ENCODE measurements at regions not wholly inside any gene's neighbourhood (a gene's known extent, or its start where the extent isn't known, plus 50 kb on each side); places are given as distances from the start of the nearest gene placed in this dataset.

- DNase-seq: no peak
Observed at GRCh38 chr2:133667968-133668367, 99.7 kb upstream of the NCKAP5 start.

DNA sequence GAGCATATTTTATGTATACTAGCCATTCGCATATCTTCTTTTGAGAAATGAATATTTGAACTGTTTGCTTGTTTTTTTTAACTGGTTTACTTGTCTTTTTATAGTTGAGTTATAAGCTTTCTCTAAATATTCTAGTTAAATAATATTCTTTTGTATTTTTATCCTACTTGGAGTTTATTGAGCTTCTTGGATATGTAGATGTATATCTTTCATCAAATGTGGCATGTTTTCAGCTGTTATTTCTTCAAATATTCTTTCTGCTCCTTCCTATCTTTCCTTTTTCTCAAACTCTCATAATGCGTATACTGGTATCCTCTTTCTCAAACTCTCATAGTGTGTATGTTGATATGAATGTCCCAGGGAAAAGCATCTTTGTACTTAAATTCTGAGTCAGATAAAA, 100.3 kb upstream of the NCKAP5 start:
- DNase-seq: no peak

DNA sequence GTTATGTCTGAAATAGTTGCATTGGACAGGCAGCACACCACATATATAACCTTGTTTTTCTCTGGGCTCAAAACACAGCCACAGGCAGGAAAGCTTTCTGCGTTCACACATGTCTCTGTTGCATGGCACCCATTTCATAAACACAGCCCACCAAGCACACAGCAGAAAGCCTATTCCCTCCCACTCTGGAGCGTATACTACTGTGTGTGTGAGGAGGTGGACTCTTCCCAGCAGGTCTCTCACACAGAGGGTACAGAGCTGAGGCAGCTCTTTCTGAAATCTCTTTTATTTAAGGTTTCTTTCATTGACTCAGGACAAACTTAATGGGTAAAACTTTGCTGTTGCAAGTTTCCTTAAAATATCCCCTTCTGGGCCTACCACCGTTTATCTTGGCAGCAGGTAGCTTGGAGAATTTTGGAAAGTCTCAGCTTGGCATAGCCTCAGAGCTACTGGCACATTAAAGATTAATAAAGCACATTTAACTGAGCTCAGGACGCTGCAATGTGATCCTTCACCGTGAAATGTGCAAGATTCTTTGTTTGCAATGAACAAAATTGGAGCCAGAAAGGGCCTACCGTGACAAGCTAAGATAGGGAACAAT, 105.1 kb upstream of the NCKAP5 start:
- no peak for DNase-seq

GRCh38 chr2:133674066-133674432, 105.8 kb upstream of the NCKAP5 start:
- DNase-seq: no peak

- no peak for DNase-seq
Observed at GRCh38 chr2:133674433-133675331, 106.4 kb upstream of the NCKAP5 start.

GRCh38 chr2:133676392-133677130, 108.3 kb upstream of the NCKAP5 start:
- no peak for DNase-seq

DNA sequence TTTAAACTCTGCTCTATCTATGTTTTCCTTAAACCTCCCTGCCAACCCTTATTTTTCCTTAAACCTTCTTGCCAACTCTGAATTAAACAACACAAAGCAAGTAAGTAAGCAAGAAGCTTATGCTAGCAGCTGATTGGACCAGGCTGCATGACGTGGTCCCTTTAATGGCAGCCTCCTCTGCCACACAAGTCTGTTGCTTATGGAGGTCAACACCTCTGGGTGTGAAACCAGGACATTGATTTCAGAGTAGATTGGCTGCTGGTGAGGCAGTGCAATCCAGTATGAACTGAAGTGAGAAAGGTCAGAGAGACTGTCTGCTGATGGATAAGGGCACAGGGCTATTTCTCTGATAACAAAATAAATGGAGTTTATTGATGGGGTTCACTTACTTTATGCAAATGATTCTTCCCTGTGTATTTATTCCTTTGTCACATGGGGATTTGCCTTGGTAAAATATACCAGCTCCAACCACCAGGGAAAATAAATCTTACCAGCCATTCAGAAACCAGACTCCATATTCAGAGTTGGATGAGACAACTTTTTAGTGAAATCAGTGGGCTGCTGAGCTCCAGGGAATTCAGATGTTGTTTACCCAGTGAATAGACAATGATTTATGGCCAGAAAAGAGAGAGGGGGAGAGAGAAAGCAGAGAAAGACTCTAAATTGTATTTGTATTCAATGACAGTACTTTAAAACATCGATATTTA, 112.2 kb upstream of the NCKAP5 start:
- DNase-seq: no peak

DNA sequence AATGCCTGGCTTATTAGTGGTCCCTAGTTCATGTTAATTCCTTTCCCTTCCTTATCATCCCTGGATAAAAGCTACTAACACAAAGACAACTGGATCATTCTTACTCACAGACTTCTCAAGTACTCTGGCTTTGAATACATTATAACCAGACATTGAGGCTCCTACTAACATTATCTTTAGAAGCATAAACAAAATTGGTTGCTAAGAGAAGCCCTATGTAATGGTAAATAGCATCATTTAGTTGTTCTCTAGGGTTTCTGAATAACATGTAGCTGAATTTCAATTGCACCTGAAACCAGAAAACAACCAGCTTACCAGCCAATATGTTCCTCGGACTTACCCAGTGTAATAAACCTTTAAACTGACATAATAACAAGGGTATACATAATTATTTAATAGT, 114.1 kb upstream of the NCKAP5 start:
- DNase-seq: no peak

DNA sequence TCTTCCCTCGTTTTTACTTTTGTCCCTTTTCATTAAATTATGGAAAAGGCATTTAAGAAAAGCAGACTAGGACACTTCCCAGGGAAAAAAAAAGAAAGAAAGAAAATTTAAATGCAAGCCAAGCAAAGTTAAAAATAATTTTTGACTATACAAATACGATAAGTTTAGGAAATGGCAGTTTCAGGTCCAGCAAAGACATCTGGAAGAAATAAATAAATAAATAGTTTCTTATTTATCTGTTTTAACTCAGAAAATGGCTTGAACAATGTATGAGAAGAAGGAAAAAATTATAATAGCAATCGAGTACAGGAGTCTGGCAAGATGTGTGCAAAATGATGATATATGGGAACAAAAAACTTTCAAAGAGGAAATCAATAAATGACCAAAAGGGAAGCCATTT, 114.6 kb upstream of the NCKAP5 start:
- no peak for DNase-seq

- no peak for DNase-seq
Observed at GRCh38 chr2:133685636-133686215, 117.5 kb upstream of the NCKAP5 start.

GRCh38 chr2:133690780-133691179, 122.5 kb upstream of the NCKAP5 start:
- DNase-seq: no peak

DNA sequence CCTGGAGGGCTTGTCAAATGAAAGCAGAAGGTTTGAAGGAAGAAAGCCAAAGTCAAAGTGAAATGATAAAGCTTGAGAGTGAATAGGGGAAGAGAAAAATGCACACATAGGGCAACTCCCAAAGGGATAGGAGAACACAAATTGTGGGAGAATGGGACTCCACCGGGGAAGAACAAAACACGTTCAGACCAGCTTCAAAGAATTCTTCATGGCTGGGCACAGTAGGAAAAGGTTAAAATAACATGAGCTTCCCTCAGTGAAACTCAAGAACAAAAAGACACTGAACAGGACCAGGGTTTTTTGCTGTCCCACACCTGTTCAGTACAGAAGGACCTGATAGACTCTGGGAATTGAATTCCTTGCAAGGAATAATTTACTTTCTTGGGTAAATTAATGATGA, 123.1 kb upstream of the NCKAP5 start:
- no peak for DNase-seq

DNA sequence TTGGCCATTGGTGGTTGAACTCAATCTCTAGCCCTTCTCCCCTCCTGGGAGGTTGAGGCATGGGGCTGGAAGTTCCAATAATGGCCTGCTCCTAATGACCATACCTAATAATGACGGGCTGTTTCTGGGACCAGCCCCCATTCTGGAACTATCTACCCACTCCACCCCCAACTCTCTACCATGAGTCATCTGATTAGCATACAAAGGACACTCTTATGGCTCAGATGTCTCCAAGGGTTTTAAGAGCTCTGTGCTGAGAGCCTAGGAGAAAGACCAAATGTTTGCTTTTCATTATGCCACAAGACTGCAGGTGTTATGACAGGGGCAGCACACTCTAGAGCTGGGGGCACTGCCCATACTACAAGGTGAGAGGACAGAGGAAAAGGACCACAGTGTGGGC, 137.0 kb upstream of the NCKAP5 start:
- no peak for DNase-seq

- DNase-seq: no peak
Observed at GRCh38 chr2:133710613-133711012, 142.3 kb upstream of the NCKAP5 start.

DNA sequence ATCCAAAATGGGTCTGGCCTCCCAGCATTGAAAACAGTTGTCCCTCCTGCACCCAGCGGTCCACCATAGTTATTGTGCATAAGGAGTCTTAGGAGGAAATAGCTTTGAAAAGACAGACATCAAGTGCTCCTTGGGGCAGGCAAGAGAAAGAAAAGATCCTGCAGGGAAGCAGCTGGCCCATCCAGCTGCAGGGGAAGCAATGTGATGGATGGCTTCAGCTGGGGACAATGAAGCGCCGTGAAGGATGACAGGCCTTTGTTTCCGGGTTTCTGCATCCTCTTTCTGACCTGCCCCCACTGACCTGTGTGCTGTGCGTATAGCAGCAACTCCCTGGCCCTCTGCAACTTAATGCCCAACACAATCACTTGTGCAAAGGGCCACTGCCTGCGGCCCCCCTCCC, 142.9 kb upstream of the NCKAP5 start:
- no peak for DNase-seq

- no peak for DNase-seq
Observed at GRCh38 chr2:133711806-133712205, 143.5 kb upstream of the NCKAP5 start.

DNA sequence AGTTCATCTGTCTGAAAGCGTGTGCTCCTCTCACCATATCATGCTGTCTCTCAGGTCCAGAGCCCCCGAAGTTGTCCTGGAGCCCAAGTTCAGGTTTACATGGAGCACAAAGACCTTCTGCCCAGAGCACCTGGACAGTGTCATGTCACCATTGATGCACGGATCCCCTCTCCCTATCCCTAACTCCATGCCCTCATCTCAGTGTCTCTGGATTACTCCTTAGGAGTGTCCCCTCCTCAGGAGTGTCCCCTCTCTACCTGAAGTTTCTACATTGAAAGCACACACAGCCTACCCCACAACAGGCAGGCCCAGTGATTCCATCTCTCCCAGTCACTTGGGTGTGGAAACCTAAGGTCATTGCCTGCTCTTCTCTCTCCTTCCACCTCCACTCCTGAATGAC, 144.1 kb upstream of the NCKAP5 start:
- DNase-seq: no peak

DNA sequence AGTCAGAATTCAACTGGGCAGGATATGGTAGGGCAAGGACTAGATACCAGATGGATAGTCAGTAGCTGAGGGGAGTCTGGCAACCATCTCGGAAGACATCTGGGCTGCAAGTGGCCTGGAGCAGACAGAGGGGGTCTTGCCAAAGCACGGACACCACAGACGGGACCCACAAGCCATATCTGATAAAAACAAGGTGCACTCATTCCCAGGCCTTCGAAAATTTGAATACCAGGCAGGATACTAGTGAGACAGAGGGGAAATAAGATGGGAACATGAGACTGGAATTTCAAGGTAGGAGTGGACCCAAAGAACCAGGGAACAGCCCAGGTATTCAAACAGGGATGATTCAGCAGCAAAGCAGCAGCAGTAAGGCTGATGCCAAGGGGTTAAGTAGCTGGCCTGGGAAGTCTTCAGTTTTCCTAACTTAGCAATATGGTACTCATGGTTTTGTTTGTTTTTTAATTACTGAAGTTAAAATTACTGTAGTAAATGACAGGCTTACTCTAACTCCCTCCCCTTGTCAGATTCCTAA, 144.9 kb upstream of the NCKAP5 start:
- DNase-seq: no peak

DNA sequence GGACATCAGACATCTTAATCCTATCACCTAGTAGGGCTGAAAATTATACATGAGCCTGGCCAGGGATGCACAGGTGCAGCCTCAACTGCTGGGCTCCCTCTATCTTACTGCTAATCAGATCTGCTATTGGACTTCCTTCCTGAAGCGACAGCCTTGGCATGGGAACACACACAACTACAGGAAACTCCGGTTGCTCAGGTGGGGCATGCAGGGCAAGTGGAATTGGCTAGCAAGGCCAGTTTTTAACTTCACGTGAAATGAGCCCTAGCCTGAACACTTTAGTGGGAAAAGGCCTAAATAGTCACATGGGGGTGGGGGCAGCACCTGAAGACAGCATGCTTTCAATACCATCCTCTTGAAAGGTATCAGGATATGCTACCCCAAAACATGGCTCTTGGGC, 147.9 kb upstream of the NCKAP5 start:
- no peak for DNase-seq

GRCh38 chr2:133717497-133717896, 149.2 kb upstream of the NCKAP5 start:
- DNase-seq: no peak

DNA sequence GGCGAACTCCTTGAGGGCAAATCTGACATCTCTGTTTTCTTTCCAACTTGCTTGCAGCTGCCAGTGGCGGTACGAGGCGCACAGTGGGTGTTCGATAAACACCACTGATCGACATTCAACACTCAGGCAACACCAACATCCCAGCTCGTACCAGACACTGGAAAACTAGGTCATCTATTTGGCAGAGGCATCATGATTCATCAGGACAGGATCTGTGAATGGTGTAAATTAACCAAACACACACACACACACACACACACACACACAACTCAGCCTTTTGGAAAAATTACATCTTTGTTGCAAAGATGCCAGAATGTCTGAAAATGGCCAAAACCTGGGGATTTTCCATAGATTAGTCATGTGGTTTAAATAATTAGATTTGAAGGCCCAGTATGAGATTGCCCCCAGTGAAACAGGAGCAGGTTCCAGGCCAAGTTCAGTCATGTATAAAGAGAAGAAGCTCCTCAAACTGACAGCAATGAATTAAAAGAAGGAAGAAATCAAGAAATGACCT, 150.5 kb upstream of the NCKAP5 start:
- no peak for DNase-seq

DNA sequence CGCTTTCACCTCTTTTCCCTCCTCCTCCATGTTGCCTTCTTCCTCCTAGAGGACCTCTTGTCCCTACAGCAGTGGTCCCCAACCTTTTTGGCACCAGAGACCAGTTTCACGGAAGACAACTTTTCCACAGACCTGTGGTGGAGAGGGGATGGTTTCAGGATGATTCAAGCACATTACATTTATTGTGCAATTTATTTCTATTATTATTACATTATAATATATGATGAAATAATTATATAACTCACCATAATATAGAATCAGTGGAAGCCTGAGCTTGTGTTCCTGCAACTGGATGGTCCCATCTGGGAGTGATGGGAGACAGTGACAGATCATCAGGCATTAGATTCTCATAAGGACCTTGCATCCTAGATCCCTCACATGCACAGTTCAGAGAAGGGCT, 152.2 kb upstream of the NCKAP5 start:
- DNase-seq: no peak

All from activated T-cell treated with anti-CD3 and anti-CD28 coated beads, Interleukin-2, amount 50 U/mL, for 1 hour (primary cell).